Stomach (tissue), 8 donors: ENCODE measurements at regions not wholly inside any gene's neighbourhood (a gene's known extent, or its start where the extent isn't known, plus 50 kb on each side); places are given as distances from the start of the nearest gene placed in this dataset.
A peak's percentile ranks its signal among the peaks of the same experiment; 100 is the strongest.

ENCODE experiments used
- DNase-seq, 2 donors: peaks; one replicate each; pipeline versions ENCODE4 v3.0.0 to v3.0.0-alpha.2; 2013 to 2019
- H3K27ac ChIP-seq, 5 donors: fragments of 200-600 bp in 4 of 5; sonication (generic) in 4 of 5; one replicate each; pipeline ENCODE4 v1.5.1; 2013 to 2019; ENCODE audit warnings: mild to moderate bottlenecking in 1 of 5, moderate library complexity in 1 of 5
- H3K27me3 ChIP-seq, 3 donors: fragments of 200-600 bp; sonication (generic); one replicate each; pipeline ENCODE4 v1.5.1; 2017 to 2019; ENCODE audit warnings: mixed run types in 1 of 3
- H3K36me3 ChIP-seq, 4 donors: fragments of 200-600 bp; sonication (generic); 1 replicate in 3 of 4; 2 replicates in 1 of 4; pipeline ENCODE4 v1.5.1; 2016 to 2019
- H3K4me1 ChIP-seq, 4 donors: fragments of 200-600 bp; sonication (generic); one replicate each; pipeline ENCODE4 v1.5.1; 2016 to 2019
- H3K4me3 ChIP-seq, 4 donors: fragments of 200-600 bp; sonication (generic) in 3 of 4; one replicate each; pipeline ENCODE4 v1.5.1; 2016 to 2019; ENCODE audit warnings: mild to moderate bottlenecking in 1 of 4
- H3K9me3 ChIP-seq, 4 donors: fragments of 200-600 bp; sonication (generic); one replicate each; pipeline ENCODE4 v1.5.1; 2016 to 2019
- CTCF ChIP-seq, 7 experiments: fragments of 450-650 bp in 4 of 7; fragments of 200-600 bp in 3 of 7; sonication (generic) in 3 of 7; IDR thresholded peaks; one replicate each; pipeline ENCODE4 v1.5.1; 2016 to 2019; ENCODE audit warnings: antibody characterized with exemption in 7 of 7, control low read depth in 2 of 7, mild to moderate bottlenecking in 1 of 7
- EP300 ChIP-seq: sonication (generic); formaldehyde crosslinking; IDR thresholded peaks from one replicate; pipeline ENCODE4 v1.6.1; 2017; ENCODE audit warnings: antibody characterized with exemption
- POLR2A ChIP-seq, 4 donors: fragments of 450-650 bp; IDR thresholded peaks; one replicate each; pipeline ENCODE4 v1.6.1; 2016; ENCODE audit warnings: antibody characterized with exemption in 4 of 4, control low read depth in 2 of 4, mild to moderate bottlenecking in 1 of 4, moderate library complexity in 1 of 4
- POLR2AphosphoS5 ChIP-seq, 3 donors: sonication (generic); formaldehyde crosslinking; IDR thresholded peaks; one replicate each; pipeline ENCODE4 v1.6.1; 2016; ENCODE audit warnings: antibody characterized with exemption in 3 of 3
- WGBS, 5 donors: extraction: QIAGEN DNeasy Blood & Tissue Kit in 3 of 5; methylation state at CpG; one replicate each; pipeline versions ENCODE4 v1.1.5 to v1.1.7; 2013 to 2018; 5-methylcytosine and 5-hydroxymethylcytosine counted together
- intact Hi-C: fragments of 100-400 bp; cut with DNase I; formaldehyde crosslinking; loops from one replicate; pipeline ENCODE4 v1.15.1; 2023; ENCODE audit warnings: low total_unique reads
- donor health status: healthy with polysubstance abuse.
- donor health status: Bipolar disorder and iron deficiency.
- donor health status: healthy.

- H3K36me3 ChIP-seq = no peaks in the 10 kb centered on the region
- H3K9me3 ChIP-seq = no peaks in the 10 kb centered on the region
- intact Hi-C loops = no loop called here
- H3K4me3 ChIP-seq = no peak overlapping the region
- H3K4me1 ChIP-seq = no peaks in the 10 kb centered on the region
- no peak overlapping the region for H3K27ac ChIP-seq
- no peaks in the 10 kb centered on the region for H3K27me3 ChIP-seq
- TF ChIP-seq POLR2AphosphoS5 (IDR thresholded peaks at IDR 0.05) (no peak), POLR2A (IDR thresholded peaks at IDR 0.05) (no peak), EP300 (no peak), CTCF (IDR thresholded peaks at IDR 0.05) (no peak)
- 59 to 95% (median 89%) methylated on average over 2 of the region's 2 CpGs for WGBS, 5 donors
- peak in 1 of 2 donors; percentile 9 for DNase-seq
These were observed 589.8 kb downstream of the ETS1 start for GRCh38 chr11:127997594-127997993.

- intact Hi-C loops = no loop called here
- Histone ChIP-seq H3K4me3 (no peak overlapping the region), H3K9me3 (no peaks in the 10 kb centered on the region), H3K4me1 (no peaks in the 10 kb centered on the region), H3K27ac (no peak overlapping the region), H3K27me3 (no peaks in the 10 kb centered on the region), H3K36me3 (no peaks in the 10 kb centered on the region)
- DNase-seq = no peak
- TF ChIP-seq POLR2AphosphoS5 (IDR thresholded peaks at IDR 0.05) = no peak
- no peak for TF ChIP-seq EP300
- WGBS, 5 donors = 79 to 96% (median 89%) methylated on average over 5 of the region's 5 CpGs
These were observed 590.5 kb downstream of the ETS1 start for GRCh38 chr11:127996825-127997224.

GRCh38 chr11:127995921-127996320 is 591.4 kb downstream of the ETS1 start:
- Histone ChIP-seq H3K27me3 (no peaks in the 10 kb centered on the region), H3K4me3 (no peak overlapping the region), H3K27ac (no peak overlapping the region), H3K4me1 (no peaks in the 10 kb centered on the region), H3K36me3 (no peaks in the 10 kb centered on the region), H3K9me3 (no peaks in the 10 kb centered on the region)
- DNase-seq = no peak
- no peak for TF ChIP-seq CTCF (IDR thresholded peaks at IDR 0.05)
- TF ChIP-seq POLR2AphosphoS5 (IDR thresholded peaks at IDR 0.05) = no peak
- TF ChIP-seq EP300 = no peak
- no peak for TF ChIP-seq POLR2A (IDR thresholded peaks at IDR 0.05)
- intact Hi-C loops = no loop called here
- 66 to 81% (median 79%) methylated on average over 3 of the region's 3 CpGs for WGBS, 5 donors

GRCh38 chr11:127994736-127995135 is 592.6 kb downstream of the ETS1 start:
- H3K27me3 ChIP-seq = no peaks in the 10 kb centered on the region
- TF ChIP-seq CTCF (IDR thresholded peaks at IDR 0.05) = no peak
- no peak for TF ChIP-seq POLR2A (IDR thresholded peaks at IDR 0.05)
- no peak for TF ChIP-seq POLR2AphosphoS5 (IDR thresholded peaks at IDR 0.05)
- TF ChIP-seq EP300 = no peak
- H3K4me3 ChIP-seq = no peak overlapping the region
- no peaks in the 10 kb centered on the region for H3K4me1 ChIP-seq
- H3K36me3 ChIP-seq = no peaks in the 10 kb centered on the region
- DNase-seq = no peak
- no peaks in the 10 kb centered on the region for H3K9me3 ChIP-seq
- intact Hi-C loops = no loop called here
- no peak overlapping the region for H3K27ac ChIP-seq
- WGBS, 5 donors = 63 to 79% (median 73%) methylated on average over 4 of the region's 4 CpGs

GRCh38 chr11:127993788-127994187 is 593.6 kb downstream of the ETS1 start:
- H3K9me3 ChIP-seq = no peaks in the 10 kb centered on the region
- H3K4me1 ChIP-seq = no peaks in the 10 kb centered on the region
- 84 to 91% (median 85%) methylated on average over 7 of the region's 7 CpGs for WGBS, 5 donors
- no peak overlapping the region for H3K4me3 ChIP-seq
- no peak for TF ChIP-seq POLR2AphosphoS5 (IDR thresholded peaks at IDR 0.05)
- TF ChIP-seq CTCF (IDR thresholded peaks at IDR 0.05) = no peak
- TF ChIP-seq POLR2A (IDR thresholded peaks at IDR 0.05) = no peak
- no peak for TF ChIP-seq EP300
- no peak overlapping the region for H3K27ac ChIP-seq
- H3K27me3 ChIP-seq = no peaks in the 10 kb centered on the region
- intact Hi-C loops = no loop called here
- DNase-seq = no peak
- H3K36me3 ChIP-seq = no peaks in the 10 kb centered on the region
